HEK293T (cell line): ENCODE measurements at regions not wholly inside any gene's neighbourhood (a gene's known extent, or its start where the extent isn't known, plus 50 kb on each side); places are given as distances from the start of the nearest gene placed in this dataset.

ENCODE experiments used
- ARNT ChIP-seq: fragments of 450-650 bp; IDR thresholded peaks from 2 replicates; pipeline ENCODE4 v1.6.1; 2017; ENCODE audit warnings: mild to moderate bottlenecking
- FOXA1 ChIP-seq: fragments of 450-650 bp; IDR thresholded peaks from 2 replicates; pipeline ENCODE4 v1.6.1; 2016; ENCODE audit warnings: mild to moderate bottlenecking
- HDGF ChIP-seq: fragments of 450-650 bp; IDR thresholded peaks from 2 replicates; pipeline ENCODE4 v1.6.1; 2017; ENCODE audit warnings: antibody characterized with exemption, borderline replicate concordance
- SP1 ChIP-seq: fragments of 450-650 bp; IDR thresholded peaks from 2 replicates; pipeline ENCODE4 v1.6.1; 2017
- ZNF384 ChIP-seq: fragments of 450-650 bp; IDR thresholded peaks from 2 replicates; pipeline ENCODE4 v1.6.1; 2016
- TF ChIP-seq, protein P1 (sequence below): fragments of 450-650 bp; IDR thresholded peaks from 2 replicates; pipeline ENCODE4 v1.6.1; 2016

DNA sequence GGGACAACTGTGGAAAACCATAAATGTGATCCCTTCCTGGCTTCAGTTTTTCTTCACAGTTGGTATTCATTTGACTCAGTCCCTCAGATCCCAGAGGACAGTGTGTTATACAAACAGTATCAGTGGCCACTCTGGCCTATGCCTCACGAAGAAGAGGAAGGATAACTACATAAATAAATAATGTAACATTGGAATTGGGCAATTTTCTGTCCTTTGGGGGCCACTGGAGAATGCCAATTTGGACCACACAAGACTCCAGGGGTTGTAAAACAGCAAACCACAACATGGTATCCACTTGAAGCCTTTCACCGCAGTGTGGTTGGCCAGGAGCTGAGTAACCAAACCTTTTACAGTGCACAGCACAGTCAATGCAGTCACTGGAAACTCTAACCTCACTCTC lies 1077.0 kb downstream of the ROBO2 start:
- TF ChIP-seq FOXA1 (no peak), ARNT (no peak), HDGF (no peak), SP1 (no peak), ZNF384 (no peak)
- TF ChIP-seq, protein P1, sequence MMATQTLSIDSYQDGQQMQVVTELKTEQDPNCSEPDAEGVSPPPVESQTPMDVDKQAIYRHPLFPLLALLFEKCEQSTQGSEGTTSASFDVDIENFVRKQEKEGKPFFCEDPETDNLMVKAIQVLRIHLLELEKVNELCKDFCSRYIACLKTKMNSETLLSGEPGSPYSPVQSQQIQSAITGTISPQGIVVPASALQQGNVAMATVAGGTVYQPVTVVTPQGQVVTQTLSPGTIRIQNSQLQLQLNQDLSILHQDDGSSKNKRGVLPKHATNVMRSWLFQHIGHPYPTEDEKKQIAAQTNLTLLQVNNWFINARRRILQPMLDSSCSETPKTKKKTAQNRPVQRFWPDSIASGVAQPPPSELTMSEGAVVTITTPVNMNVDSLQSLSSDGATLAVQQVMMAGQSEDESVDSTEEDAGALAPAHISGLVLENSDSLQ = no peak
